HG03354 (cell line): ENCODE measurements at regions not wholly inside any gene's neighbourhood (a gene's known extent, or its start where the extent isn't known, plus 50 kb on each side); places are given as distances from the start of the nearest gene placed in this dataset.

Source experiments
- ATAC-seq: cut with Tn5 transposase; IDR thresholded peaks from one replicate; pipeline ENCODE4 v1.9.1; 2021; ENCODE audit warnings: mild to moderate bottlenecking; ENCODE audit not compliant: unreplicated experiment, poor library complexity, severe bottlenecking

DNA sequence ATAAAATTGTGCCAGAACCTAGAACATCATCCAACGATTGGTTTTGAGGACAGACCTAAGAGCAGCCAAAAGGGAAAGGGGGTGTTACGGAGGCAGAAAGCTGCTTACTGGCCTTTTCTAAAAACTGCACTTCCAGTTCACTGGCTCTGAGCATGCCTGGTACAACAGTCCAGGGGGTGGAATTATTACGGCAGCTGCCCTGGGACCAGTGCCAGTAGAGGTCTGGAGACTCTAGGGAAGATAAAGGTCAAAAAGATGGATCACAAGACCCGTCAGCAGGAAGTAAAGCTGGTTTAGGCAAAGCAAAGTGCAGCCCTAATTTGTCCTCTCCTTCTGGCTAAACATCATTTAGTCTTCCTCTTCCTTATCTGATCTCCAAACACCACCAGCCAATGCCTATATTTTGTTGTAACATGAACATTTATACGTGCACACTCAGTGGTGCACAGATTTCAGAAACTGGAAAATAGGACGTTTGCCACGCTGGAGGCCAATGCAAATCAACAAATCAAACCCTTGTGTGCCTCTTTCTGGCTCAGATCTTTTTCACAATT, 216.4 kb upstream of the DPP6 start:
- ATAC-seq: no peak

- ATAC-seq: no peak
These were observed 213.6 kb upstream of the DPP6 start for GRCh38 chr7:153838591-153838990.

- no peak for ATAC-seq
These were observed 211.3 kb upstream of the DPP6 start for GRCh38 chr7:153840861-153841260.

GRCh38 chr7:153847828-153848227, 204.4 kb upstream of the DPP6 start:
- no peak for ATAC-seq

DNA sequence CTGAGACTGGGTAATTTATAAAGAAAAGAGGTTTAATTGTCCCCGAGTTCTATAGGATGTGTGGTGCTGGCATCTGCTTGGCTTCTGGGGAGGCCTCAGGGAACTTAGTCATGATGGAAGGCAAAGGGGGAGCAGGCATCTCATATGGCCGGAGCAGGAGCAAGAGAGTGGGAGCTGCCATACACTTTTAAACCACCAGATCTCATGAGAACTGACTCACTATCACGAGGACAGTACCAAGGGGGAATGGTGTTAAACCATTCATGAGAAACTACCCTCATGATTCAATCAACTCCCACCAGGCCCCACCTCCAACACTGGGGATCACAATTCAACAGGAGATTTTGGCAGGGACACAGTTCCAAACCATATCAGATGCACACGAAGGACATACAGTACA, 199.9 kb upstream of the DPP6 start:
- no peak for ATAC-seq

DNA sequence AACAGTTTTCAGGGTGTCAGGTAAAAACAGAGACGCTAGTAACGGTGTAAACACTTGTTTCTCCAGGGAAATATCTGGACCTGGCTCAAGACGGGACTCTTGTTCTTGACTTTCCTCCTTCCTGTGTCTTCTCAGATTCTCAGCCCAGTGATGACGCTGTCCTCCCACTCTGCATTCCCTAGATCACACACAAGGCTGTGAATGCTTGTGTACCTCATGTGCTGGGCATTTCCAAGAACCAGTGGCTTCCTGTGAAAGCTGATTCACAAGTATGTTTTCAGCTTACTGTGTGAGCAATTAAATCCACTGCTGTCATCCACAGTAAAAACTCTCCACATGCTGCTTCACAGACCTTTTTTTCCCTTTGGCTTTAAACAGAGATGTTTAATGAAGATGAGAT, 193.8 kb upstream of the DPP6 start:
- no peak for ATAC-seq

GRCh38 chr7:153859239-153859638, 193.0 kb upstream of the DPP6 start:
- ATAC-seq: no peak

DNA sequence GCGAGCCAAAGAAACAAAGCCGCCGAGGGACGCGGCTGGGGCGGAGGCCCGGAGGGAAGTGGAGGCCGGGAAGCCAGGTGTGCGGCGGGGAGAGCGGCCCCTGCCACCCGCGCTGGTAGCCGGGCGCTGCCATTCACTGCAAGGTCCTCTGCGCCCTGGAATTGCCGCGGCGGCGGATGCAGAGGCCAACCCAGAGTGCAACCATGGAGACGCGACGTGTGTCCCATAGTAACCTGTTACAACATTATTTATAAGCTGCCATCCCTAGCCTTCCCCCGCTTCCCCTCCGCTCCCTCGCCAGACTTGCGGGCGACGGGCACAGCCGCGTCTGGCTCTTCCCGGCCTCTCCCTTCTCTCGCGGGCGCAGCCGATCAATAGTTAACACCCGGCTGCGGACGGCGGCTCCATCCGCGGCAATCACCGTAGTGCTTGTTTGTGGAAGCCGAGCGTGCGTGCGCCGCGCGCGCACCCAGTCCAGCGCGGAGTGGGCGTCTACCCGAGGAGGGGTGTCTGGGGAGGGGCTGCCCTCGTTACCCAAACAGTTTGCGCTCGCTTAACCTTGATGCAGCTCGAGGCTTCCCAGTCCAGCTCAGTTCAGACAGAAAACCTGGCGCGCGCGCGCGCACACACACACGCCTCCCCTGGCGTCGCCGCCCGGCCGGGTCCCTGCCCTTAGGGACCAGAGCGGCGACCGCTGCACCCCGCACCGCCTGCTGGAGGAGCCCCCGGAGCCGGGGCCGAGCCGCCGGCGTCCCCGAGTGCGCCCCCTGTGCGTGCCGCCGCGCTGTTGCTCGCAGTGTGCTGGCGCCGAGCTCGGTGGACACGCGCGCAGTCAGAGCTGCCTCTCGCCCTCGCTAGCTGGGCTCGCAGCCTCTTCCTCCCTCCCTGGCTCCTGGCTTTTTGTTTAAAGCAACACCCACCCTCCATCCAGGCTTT, 165.4 kb upstream of the DPP6 start:
- no peak for ATAC-seq

- ATAC-seq: no peak
These were observed 164.2 kb upstream of the DPP6 start for GRCh38 chr7:153887749-153888569.

GRCh38 chr7:153891990-153892389, 160.2 kb upstream of the DPP6 start:
- no peak for ATAC-seq

GRCh38 chr7:153902862-153903261, 149.3 kb upstream of the DPP6 start:
- no peak for ATAC-seq

- ATAC-seq: no peak
These were observed 140.0 kb upstream of the DPP6 start for GRCh38 chr7:153912211-153912610.

DNA sequence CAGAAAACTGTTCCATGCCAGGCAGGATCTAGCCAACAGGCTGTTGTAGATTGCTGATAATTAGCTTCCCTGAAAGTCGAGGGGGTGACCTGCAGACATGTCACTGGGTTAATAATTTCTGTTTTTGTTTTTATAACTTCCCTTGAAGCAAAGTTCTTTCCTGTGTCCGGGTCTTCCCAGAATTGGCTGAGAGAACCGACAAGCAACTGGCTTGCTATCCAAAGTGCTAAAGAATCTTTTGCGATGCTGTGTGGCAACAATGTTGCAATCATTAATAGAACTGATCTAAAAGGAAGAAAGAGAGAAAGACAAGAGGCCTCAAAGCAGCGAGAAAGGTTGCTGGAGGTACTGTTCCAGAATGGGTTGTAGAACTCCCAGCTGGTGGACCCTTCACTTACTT, 132.1 kb upstream of the DPP6 start:
- no peak for ATAC-seq

DNA sequence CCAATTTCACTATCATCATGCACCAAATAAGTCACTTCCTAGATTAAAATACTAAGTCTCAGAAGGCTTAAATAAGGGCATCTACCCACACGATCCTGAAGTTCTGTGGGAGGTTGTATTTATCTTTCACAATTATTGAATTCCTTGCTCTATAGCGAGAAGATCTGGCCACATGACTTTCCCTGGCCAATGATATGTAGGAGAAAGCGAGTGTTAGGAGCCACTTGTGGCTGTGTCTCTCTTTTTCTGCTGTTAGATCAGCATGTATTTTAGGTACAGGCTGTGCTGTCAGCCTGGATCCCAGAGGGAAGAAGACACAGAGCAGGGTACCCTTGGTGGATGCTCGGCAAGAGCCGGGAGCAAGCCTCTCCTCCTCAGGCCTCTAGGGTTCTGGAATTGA, 131.3 kb upstream of the DPP6 start:
- no peak for ATAC-seq

- no peak for ATAC-seq
These were observed 130.8 kb upstream of the DPP6 start for GRCh38 chr7:153921408-153921807.

DNA sequence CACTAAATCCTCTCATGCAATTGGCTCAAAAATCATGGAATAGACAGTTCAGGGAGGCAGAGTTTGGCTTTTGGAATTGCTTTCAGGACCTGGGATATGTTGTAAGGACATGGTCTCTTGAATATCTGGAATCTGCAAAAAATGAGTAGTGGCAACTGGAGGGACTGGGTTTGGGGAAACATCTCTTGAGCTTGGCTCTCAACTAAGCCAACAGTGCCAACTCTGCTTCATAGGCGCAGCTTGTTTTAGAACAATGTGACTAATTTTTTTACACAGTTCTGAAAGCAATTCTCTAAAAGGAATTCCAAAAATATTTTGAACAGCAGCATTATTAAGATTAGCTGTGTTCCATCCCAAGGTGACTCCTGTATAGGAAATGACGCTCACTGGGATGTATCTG, 121.5 kb upstream of the DPP6 start:
- no peak for ATAC-seq

GRCh38 chr7:153934048-153934447, 118.2 kb upstream of the DPP6 start:
- ATAC-seq: no peak

- no peak for ATAC-seq
These were observed 117.6 kb upstream of the DPP6 start for GRCh38 chr7:153934629-153935028.

GRCh38 chr7:153935095-153935494, 117.1 kb upstream of the DPP6 start:
- no peak for ATAC-seq

GRCh38 chr7:153938451-153938850, 113.7 kb upstream of the DPP6 start:
- no peak for ATAC-seq

GRCh38 chr7:153939177-153939576, 113.0 kb upstream of the DPP6 start:
- ATAC-seq: no peak
